ENCODE measurements at regions not wholly inside any gene's neighbourhood (a gene's known extent, or its start where the extent isn't known, plus 50 kb on each side); places are given as distances from the start of the nearest gene placed in this dataset.

DNA sequence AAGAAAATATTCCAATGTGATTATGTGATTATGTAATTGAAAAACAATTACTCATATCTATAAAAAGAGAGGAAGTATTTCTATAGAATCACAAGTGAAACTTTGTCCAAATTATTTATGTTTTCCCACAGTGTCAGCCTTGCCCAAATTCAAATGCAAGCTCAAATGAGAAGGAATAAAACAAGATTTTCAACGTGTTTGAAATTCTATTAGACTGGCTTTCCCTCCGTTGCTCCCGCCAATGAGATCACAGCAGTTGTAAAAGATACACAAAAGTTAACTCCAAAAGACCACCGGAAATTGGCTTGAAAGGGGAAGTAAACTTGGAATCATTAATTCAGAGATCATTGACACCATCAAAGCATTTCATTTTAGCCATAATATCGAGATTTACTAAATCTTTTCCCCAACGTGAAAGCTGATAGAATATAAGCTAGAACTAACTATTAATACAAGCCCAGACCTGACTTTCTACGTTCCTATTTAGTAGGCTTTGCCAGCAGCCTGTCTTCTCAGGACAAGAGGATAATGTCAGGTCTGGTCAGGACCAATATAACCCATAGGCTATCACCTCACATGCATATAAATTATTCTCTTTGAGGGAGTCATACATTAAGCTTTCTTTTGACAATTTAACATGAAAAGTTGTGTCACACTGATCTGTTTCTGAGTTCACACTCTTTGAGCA, 222.6 kb upstream of the CHAC2 start:
- Histone ChIP-seq H3K4me3 (ENCODE audit: low read depth, low read length) (no peak overlapping the region), H3K79me2 (ENCODE audit: control insufficient read depth, insufficient read depth, low read length, poor library complexity) (no peaks in the 10 kb centered on the region), H3K23ac (ENCODE audit: low read length) (no peak overlapping the region), H2BK12ac (ENCODE audit: low read length) (no peak overlapping the region), H3K4me2 (ENCODE audit: low read length) (no peak overlapping the region), H3K36me3 (ENCODE audit: control insufficient read depth in 1 of 2, insufficient read depth in 2 of 2, low read length in 2 of 2) (no peaks in the 10 kb centered on the region), H4K91ac (ENCODE audit: low read depth, low read length) (no peak overlapping the region), H3K27me3 (ENCODE audit: insufficient read depth, low read length) (no peaks in the 10 kb centered on the region), H3K9ac (ENCODE audit: low read length) (no peak overlapping the region), H2BK120ac (ENCODE audit: insufficient read depth, low read length, poor library complexity) (no peak overlapping the region), H2AK5ac (ENCODE audit: low read length) (no peak overlapping the region), H2AFZ (ENCODE audit: insufficient read depth, low read length, poor library complexity) (no peak overlapping the region), H3K79me1 (ENCODE audit: low read length) (no peaks in the 10 kb centered on the region), H4K12ac (ENCODE audit: low read depth, low read length) (no peak overlapping the region), H3K4ac (ENCODE audit: low read depth, low read length) (no peak overlapping the region), H3K9me3 (ENCODE audit: insufficient read depth, low read depth, low read length) (no peaks in the 10 kb centered on the region), H4K8ac (ENCODE audit: low read depth, low read length) (no peak overlapping the region), H3K14ac (ENCODE audit: low read length) (no peak overlapping the region), H3K4me1 (ENCODE audit: control insufficient read depth in 1 of 2, insufficient read depth in 2 of 2, low read length in 2 of 2) (no peaks in the 10 kb centered on the region), H3K18ac (ENCODE audit: low read length) (no peak overlapping the region), H2BK5ac (ENCODE audit: low read depth, low read length, poor library complexity) (no peak overlapping the region), H3K27ac (ENCODE audit: low read depth, low read length) (no peak overlapping the region)
- DNase-seq, result peak in 1 of 2 donors; percentile 54
- WGBS (ENCODE audit: extremely low coverage, insufficient coverage, insufficient read length), result no CpG with 5 or more reads among the region's 7 CpGs

DNA sequence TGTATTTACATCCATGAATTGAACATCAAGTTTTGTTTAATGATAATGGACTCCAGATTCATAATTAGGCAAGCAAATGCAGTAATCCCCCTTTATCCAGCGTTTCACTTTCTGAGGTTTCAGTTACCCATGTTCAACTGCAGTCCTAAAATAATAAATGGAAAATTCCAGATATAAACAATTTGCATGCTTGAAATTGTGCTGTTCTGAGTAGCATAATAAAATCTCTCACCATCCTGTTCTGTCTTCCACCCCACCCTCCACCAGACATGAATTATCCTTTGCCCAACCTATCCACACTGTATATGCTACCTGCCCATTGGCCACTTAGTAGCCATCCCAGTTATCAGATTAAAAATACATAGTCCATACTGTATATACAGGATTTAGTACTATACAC, 224.5 kb upstream of the CHAC2 start:
- H3K4ac ChIP-seq (ENCODE audit: low read depth, low read length), result no peak overlapping the region
- no peaks in the 10 kb centered on the region for H3K36me3 ChIP-seq (ENCODE audit: control insufficient read depth in 1 of 2, insufficient read depth in 2 of 2, low read length in 2 of 2)
- no peaks in the 10 kb centered on the region for H3K27me3 ChIP-seq (ENCODE audit: insufficient read depth, low read length)
- H3K9ac ChIP-seq (ENCODE audit: low read length), result no peak overlapping the region
- no CpG with 5 or more reads among the region's 1 CpG for WGBS (ENCODE audit: extremely low coverage, insufficient coverage, insufficient read length)
- H3K18ac ChIP-seq (ENCODE audit: low read length), result no peak overlapping the region
- H2BK12ac ChIP-seq (ENCODE audit: low read length), result no peak overlapping the region
- no peak overlapping the region for H2AK5ac ChIP-seq (ENCODE audit: low read length)
- H3K9me3 ChIP-seq (ENCODE audit: insufficient read depth, low read depth, low read length), result no peaks in the 10 kb centered on the region
- H3K4me3 ChIP-seq (ENCODE audit: low read depth, low read length), result no peak overlapping the region
- DNase-seq, result no peak
- no peaks in the 10 kb centered on the region for H3K79me2 ChIP-seq (ENCODE audit: control insufficient read depth, insufficient read depth, low read length, poor library complexity)
- H2BK120ac ChIP-seq (ENCODE audit: insufficient read depth, low read length, poor library complexity), result no peak overlapping the region
- no peak overlapping the region for H4K12ac ChIP-seq (ENCODE audit: low read depth, low read length)
- no peaks in the 10 kb centered on the region for H3K4me1 ChIP-seq (ENCODE audit: control insufficient read depth in 1 of 2, insufficient read depth in 2 of 2, low read length in 2 of 2)
- no peak overlapping the region for H3K14ac ChIP-seq (ENCODE audit: low read length)
- no peak overlapping the region for H2AFZ ChIP-seq (ENCODE audit: insufficient read depth, low read length, poor library complexity)
- H3K4me2 ChIP-seq (ENCODE audit: low read length), result no peak overlapping the region
- no peaks in the 10 kb centered on the region for H3K79me1 ChIP-seq (ENCODE audit: low read length)
- H3K23ac ChIP-seq (ENCODE audit: low read length), result no peak overlapping the region
- no peak overlapping the region for H4K91ac ChIP-seq (ENCODE audit: low read depth, low read length)
- no peak overlapping the region for H2BK5ac ChIP-seq (ENCODE audit: low read depth, low read length, poor library complexity)
- H3K27ac ChIP-seq (ENCODE audit: low read depth, low read length), result no peak overlapping the region
- no peak overlapping the region for H4K8ac ChIP-seq (ENCODE audit: low read depth, low read length)

DNA sequence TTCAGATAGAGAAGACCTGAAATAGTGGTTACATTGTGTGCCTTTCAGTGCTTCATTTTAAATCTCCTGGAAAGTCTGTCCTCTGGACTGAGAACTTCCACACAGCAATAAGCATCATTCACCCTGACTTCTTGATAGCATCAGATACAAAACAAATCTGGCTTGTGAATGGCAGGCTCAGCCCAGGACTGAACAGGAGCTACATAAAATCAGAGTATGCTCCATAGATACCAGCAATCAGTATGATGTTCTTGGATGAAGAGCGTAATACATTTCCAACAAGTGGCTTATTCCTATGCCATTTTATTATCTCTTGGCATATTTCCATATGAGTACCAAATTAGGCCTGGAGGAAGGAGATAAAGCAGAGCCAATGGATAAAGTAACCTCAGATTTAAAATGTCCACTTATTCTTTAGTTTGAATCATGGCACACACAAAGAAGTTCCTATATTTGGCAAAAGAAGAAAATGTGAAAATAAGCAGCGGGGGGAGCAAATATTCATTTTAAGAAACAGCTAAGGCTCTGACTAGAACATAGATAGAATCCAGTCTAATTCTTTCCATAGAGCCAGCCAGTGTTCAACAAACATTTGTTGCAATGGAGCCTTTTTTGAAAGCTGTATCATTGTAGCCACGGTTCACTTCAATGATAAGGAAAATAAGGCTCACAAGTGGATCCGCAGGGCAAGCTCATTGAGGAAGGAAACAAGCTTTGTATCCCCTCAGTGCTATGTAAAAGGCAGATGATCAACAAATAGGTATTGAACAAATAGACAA, 230.8 kb upstream of the CHAC2 start:
- Histone ChIP-seq H3K79me2 (ENCODE audit: control insufficient read depth, insufficient read depth, low read length, poor library complexity) (no peaks in the 10 kb centered on the region), H3K36me3 (ENCODE audit: control insufficient read depth in 1 of 2, insufficient read depth in 2 of 2, low read length in 2 of 2) (no peaks in the 10 kb centered on the region), H2BK120ac (ENCODE audit: insufficient read depth, low read length, poor library complexity) (no peak overlapping the region), H3K18ac (ENCODE audit: low read length) (no peak overlapping the region), H3K14ac (ENCODE audit: low read length) (no peak overlapping the region), H3K27me3 (ENCODE audit: insufficient read depth, low read length) (no peaks in the 10 kb centered on the region), H2BK12ac (ENCODE audit: low read length) (no peak overlapping the region), H4K91ac (ENCODE audit: low read depth, low read length) (no peak overlapping the region), H4K12ac (ENCODE audit: low read depth, low read length) (no peak overlapping the region), H3K9ac (ENCODE audit: low read length) (no peak overlapping the region), H2AFZ (ENCODE audit: insufficient read depth, low read length, poor library complexity) (no peak overlapping the region), H3K4me3 (ENCODE audit: low read depth, low read length) (no peak overlapping the region), H3K23ac (ENCODE audit: low read length) (no peak overlapping the region), H3K4ac (ENCODE audit: low read depth, low read length) (no peak overlapping the region), H2AK5ac (ENCODE audit: low read length) (no peak overlapping the region), H3K79me1 (ENCODE audit: low read length) (no peaks in the 10 kb centered on the region), H4K8ac (ENCODE audit: low read depth, low read length) (no peak overlapping the region), H3K9me3 (ENCODE audit: insufficient read depth, low read depth, low read length) (no peaks in the 10 kb centered on the region), H3K27ac (ENCODE audit: low read depth, low read length) (no peak overlapping the region), H3K4me1 (ENCODE audit: control insufficient read depth in 1 of 2, insufficient read depth in 2 of 2, low read length in 2 of 2) (no peaks in the 10 kb centered on the region), H2BK5ac (ENCODE audit: low read depth, low read length, poor library complexity) (no peak overlapping the region), H3K4me2 (ENCODE audit: low read length) (no peak overlapping the region)
- WGBS (ENCODE audit: extremely low coverage, insufficient coverage, insufficient read length), result no CpG with 5 or more reads among the region's 4 CpGs
- no peak for DNase-seq

DNA sequence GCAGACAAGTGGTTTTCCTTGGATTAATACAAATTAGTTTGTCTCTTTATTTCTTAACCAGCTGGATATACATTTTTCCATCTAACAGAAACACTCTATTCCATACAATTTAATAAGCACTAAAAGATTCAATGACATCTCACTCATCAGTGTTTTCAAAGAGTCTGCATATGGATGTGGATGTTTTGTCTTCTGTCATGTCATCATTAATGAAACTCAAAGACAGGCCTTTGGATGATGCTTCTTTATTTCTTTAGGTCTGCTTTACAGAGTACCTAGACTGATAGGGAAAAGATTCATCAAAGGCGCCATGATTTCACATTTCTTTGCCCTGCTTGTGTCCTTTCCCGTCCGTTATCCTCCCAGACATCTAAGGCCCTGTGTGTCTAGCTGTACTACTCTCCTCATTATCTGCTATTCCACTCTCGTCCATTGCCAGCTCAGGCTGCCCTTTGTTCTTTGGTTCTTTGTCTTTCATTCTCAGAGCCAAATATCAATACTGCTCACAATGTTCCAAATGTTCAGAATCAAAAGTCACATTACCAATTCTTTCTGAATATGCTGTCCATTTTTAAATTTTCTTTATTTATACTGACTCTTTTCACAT, 232.3 kb upstream of the CHAC2 start:
- no peak overlapping the region for H3K27ac ChIP-seq (ENCODE audit: low read depth, low read length)
- H4K8ac ChIP-seq (ENCODE audit: low read depth, low read length), result no peak overlapping the region
- no peak overlapping the region for H3K18ac ChIP-seq (ENCODE audit: low read length)
- H3K36me3 ChIP-seq (ENCODE audit: control insufficient read depth in 1 of 2, insufficient read depth in 2 of 2, low read length in 2 of 2), result no peaks in the 10 kb centered on the region
- H3K14ac ChIP-seq (ENCODE audit: low read length), result no peak overlapping the region
- H4K12ac ChIP-seq (ENCODE audit: low read depth, low read length), result no peak overlapping the region
- no peak overlapping the region for H3K4me2 ChIP-seq (ENCODE audit: low read length)
- no peaks in the 10 kb centered on the region for H3K79me2 ChIP-seq (ENCODE audit: control insufficient read depth, insufficient read depth, low read length, poor library complexity)
- H2AK5ac ChIP-seq (ENCODE audit: low read length), result no peak overlapping the region
- H3K9ac ChIP-seq (ENCODE audit: low read length), result no peak overlapping the region
- H3K9me3 ChIP-seq (ENCODE audit: insufficient read depth, low read depth, low read length), result no peaks in the 10 kb centered on the region
- H2BK120ac ChIP-seq (ENCODE audit: insufficient read depth, low read length, poor library complexity), result no peak overlapping the region
- WGBS (ENCODE audit: extremely low coverage, insufficient coverage, insufficient read length), result no CpG with 5 or more reads among the region's 4 CpGs
- H2BK12ac ChIP-seq (ENCODE audit: low read length), result no peak overlapping the region
- no peak overlapping the region for H3K23ac ChIP-seq (ENCODE audit: low read length)
- no peaks in the 10 kb centered on the region for H3K79me1 ChIP-seq (ENCODE audit: low read length)
- no peak overlapping the region for H2AFZ ChIP-seq (ENCODE audit: insufficient read depth, low read length, poor library complexity)
- no peak overlapping the region for H2BK5ac ChIP-seq (ENCODE audit: low read depth, low read length, poor library complexity)
- no peak overlapping the region for H4K91ac ChIP-seq (ENCODE audit: low read depth, low read length)
- H3K4me1 ChIP-seq (ENCODE audit: control insufficient read depth in 1 of 2, insufficient read depth in 2 of 2, low read length in 2 of 2), result no peaks in the 10 kb centered on the region
- H3K4ac ChIP-seq (ENCODE audit: low read depth, low read length), result no peak overlapping the region
- no peaks in the 10 kb centered on the region for H3K27me3 ChIP-seq (ENCODE audit: insufficient read depth, low read length)
- no peak for DNase-seq
- H3K4me3 ChIP-seq (ENCODE audit: low read depth, low read length), result no peak overlapping the region

Data from trophoblast cell (in vitro differentiated cells and primary cell).